GM21717 (cell line): ENCODE measurements at regions not wholly inside any gene's neighbourhood (a gene's known extent, or its start where the extent isn't known, plus 50 kb on each side); places are given as distances from the start of the nearest gene placed in this dataset.
A peak's percentile ranks its signal among the peaks of the same experiment; 100 is the strongest.

ENCODE experiments used
- ATAC-seq: cut with Tn5 transposase; IDR thresholded peaks from one replicate; pipeline ENCODE4 v1.9.1; 2021; ENCODE audit warnings: mild to moderate bottlenecking, moderate library complexity; ENCODE audit not compliant: unreplicated experiment

DNA sequence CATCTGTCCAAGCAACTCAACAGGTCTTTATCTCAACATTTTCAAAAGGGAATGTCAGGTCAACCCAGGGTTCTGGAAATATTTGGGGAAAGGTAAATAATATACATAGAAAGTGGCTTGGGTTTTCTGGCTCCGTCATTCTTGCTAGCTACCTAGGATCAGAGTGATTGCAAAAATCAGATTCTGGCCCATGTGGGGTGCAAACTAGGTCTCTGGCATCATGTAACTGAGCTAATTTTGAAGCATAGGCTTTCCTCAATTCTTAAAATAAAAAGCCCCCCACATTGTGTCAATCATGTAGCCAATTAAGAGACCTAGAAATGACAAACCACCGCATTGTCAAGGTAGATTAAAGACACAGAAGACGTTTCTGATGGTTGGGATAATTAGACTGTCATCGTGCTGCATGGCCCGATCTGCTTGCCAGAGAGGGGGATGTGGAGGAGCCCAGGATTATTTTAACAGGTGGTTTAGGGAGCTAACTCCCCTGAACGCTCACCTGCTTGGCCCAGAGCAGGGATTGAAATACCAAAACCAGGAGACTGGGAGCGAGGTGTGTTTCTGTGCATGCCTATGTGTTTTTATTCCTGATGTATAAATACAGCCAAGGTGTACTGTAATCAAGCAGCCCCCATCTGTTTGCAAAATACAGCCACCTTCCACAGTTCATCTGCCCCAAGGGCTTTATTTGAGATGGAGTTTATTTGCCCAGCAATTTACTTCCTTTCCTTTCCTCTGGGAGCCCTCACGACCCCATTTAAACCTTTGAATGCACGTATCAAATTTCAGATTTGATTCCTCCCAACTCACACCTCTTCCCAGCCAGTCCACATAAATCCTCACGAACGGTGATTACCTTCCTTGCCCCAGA lies 189.5 kb downstream of the TTC8 start:
- ATAC-seq: no peak

DNA sequence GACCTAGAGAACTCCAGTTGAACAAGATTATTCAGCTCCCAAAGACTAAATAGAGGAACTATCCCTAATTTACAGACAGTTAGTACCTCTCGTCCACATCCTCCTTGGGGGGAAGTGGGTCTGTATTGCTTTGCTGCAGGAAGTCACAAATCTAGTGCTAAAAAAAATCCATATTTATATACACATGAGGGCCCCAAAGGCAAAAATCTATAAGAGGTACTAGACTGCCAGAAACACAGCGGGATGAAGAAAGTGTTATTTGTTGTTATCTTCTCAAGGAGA lies 190.1 kb downstream of the TTC8 start:
- ATAC-seq: no peak

DNA sequence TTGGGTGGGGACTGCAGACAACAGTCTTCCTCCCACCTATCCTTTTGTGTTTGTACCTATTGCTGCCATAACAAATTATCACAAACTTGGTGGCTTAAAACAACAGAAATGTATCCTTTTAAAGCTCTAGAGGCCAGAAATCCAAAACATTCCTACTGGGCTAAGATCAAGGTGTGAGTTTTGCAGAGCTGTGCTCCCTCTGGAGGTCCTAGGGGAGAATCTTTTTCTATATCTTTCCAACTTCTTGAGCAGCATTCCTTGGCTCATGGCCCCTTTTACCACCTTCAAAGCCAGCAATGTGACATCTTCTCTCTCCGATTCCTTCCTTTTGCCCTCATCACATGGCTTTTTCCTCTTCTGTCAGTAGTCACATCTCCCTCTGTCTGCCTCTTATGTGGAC lies 190.6 kb downstream of the TTC8 start:
- no peak for ATAC-seq

DNA sequence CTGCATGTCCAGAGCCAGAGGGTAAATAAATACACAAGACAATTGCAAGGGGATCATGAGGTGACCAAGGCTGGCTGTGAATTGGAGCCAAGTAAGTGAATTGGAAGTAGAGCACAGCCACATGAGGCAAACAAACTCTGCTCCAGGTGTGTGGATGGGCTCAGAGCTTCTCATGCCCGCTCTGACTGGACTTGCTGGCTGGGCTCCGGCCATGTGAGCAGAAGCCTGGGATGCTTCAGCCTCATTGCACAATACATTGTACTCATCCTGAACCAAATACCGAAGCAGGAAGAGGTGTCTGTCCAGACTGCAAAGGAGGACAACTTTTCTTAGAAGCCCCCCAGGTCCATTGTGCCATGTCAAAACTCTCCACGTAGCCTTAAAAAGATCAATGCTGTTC lies 193.0 kb downstream of the TTC8 start:
- ATAC-seq: no peak

DNA sequence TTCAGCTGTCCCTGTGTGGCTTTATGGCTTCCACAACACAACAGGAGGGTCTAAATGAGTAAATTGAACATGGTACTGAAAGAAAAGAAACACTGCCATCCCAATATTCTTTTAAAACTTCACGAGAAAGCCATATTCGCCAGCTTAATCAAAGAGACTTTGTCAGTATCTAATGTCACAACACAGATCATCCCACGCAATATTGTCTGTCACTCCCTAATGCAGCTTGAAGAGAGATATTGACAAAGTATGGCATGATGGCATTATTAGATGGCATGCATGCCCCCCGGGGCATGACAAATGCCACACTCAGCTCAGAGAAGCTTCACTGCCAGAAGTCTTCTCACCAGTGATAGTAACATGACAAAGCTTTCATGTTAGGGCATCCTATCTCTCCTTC lies 197.8 kb downstream of the TTC8 start:
- ATAC-seq: no peak

DNA sequence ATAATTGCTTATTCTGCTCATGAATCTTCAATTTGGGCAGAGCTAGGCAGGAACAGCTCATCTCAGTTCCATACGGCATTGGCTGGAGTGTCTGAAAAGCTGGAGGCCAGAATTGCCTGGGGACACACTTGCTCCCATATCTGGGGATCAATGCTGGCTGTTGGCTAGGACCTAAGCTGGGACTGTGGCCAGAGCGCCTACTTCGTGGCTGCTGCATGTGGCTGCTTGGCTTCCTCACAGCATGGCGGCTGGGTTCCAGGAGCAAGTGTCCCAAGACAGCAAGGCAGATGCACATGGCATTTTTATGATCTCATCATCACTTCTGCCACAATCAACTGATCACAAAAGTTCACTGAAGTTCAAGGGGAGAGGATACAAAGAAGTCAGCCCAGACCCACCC lies 200.2 kb downstream of the TTC8 start:
- no peak for ATAC-seq

DNA sequence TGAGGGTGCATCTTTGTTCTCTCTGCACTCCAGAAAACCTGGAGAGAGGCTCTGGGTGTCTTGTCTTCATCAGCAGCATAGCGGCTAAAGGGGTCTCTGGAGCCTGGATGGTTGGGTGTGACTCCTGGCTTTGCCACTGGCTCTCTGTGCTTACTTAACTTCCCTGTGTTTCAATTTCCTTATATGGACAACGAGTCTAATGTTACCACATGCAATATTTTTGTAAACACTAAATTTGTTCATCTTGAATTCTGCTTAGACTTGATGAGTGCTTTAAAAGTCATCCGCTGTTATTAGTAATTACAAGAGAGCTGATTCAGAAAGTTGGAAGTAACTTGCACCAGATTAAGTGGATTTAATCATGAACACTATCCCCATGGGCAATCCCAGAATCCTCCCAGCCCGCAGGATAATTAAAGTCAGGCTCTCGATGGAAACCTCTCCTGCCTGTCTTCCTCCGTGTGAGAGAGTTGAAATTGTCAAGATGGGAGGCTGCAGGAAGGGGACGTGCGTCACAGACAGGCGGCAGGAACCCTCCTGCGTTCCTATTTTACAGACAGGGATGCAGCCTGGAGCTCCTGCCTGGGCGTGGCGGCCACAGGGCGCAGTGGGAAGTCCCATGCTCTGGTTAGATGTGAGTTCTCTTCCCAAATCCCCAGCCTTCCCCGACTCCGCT lies 201.2 kb downstream of the TTC8 start:
- no peak for ATAC-seq

DNA sequence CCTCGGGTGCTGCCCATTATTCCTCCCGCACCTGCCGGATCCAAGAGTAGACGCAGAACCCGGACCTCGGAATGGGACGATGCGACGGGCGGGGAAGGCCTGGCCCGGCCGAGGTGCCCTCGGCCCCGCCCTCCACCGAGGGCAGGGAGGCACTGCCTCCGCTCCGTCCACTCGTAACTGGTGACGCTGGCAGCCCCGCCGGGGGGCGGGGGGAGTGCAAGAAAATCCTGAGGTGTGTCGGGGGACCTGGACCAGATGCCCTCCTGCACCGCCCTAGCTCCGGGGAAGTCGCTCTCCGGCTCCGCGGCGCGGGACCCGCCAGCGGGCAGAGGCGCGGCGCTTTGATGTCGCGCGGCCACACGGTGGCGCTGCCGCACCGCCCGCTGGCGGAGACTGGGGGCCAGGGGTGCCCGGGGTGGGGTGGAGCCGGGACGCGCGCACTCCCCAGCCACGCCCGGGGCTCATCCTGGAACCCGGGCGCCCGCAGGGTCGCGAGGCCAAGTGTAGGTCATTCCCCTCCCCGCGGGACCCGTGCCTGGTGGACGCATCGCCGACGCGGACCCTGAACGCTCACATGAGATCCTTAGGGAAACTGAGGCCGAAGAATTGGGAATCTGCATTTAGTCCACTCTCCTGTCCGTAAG lies 202.8 kb downstream of the TTC8 start:
- peak; percentile 83 for ATAC-seq

DNA sequence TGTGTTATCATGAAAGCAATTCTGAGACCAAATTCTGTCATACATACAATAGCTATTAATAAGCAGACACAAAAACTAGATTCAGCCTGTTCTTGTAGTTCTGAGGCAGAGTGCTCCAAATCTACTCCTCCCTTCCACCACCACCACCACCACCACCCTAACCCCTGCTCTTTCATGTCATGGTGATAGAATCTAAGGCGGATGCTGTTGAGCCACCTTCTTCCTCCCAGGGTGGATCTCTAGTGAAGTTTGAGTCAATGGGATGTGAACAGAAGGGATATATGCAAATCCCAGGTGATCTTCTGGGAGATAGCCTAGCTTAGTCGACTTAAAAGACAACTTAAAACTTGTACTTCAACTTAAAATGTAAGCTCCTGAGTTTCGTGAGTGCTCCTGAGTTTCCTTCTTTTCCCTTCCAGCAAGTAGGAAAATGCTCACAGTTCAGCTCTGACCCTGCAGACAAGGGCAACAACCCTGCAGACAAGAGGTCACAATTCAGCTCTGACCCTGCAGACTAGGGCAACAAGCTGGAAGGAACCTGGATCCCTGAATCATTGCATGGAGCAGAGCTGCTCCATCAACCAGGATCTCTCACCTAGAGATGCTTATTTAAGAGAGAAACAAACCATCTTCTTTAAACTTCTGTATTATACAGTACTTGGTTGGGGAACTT lies 204.1 kb downstream of the TTC8 start:
- ATAC-seq: no peak

DNA sequence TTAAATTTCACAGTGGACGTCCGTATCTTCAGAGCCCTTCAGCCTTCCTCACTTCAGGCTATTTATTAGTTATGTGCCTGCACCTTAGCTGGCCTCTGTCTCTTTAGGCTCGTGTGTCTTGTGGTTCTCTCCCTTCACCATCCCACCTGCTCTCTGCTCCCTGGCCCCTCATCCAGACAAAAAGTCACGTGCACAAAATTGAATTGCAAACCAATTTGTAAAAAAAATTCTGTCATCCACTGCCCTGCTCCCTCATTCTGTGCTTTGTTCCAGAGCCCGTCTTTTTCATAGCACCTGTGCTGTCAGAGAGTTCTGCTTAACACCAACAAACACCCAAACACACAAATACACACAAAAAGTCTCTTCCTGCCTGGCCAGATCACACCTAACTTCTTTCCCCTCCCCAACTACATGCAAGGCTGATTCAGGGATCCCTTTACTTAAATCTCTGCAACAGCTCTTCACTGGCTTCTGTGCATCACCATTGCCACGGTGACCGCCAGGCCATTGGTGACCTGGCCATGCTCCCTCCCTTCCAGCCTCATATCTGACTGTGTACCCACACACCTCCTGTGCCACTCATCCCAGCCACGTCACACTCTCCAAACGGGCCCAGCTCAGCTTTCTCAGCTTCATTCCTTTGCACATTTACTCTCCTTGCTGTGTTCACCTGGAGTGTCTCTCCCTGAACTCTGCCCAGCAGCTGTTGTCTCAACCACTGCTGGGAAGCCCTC lies 205.7 kb downstream of the TTC8 start:
- no peak for ATAC-seq

DNA sequence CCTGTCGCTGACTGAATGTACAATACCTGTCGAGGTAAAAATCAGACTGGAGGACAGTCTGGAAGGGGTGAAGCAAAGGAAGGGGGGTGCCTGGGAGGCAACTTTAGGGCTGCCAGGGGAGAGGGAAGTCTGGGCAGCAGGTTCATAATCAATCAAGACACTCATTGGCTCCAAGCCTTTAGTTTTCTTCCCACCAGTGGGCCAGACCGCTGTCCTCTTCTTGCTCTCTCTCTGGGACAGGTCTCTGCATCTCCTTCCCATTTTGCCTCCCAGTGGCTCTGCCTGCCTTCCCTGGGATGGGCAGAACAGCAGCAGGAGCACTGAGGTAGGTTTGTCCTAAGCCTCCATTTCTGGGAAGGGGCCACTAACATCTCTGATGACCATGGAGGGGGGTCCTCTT lies 206.5 kb downstream of the TTC8 start:
- ATAC-seq: no peak

DNA sequence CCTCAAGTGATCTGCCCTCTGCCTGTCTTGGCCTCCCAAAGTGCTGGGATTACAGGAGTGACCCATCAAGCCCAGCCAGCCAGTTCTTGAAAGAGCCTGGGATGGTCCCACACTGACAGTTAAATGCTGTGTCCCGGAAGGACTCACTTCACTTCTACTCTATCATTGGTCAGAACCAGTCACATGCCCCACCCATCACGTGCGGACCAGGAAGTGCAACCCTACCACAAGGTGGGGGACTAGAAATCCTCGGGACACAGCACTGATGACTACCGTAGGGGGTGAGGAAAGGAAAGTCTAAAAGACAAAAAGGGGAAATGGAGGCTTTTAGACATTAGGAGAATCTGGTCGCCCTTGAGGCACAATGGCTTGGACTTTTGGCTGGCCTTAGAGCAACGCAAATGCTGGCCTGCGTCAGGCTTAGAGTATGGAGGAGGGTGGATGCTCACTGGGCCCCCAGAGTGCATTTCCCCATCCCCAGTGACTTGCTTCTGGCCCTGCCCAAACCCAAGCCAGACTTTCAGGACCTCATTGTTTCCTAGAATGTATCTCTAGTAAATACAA lies 207.7 kb downstream of the TTC8 start:
- no peak for ATAC-seq

DNA sequence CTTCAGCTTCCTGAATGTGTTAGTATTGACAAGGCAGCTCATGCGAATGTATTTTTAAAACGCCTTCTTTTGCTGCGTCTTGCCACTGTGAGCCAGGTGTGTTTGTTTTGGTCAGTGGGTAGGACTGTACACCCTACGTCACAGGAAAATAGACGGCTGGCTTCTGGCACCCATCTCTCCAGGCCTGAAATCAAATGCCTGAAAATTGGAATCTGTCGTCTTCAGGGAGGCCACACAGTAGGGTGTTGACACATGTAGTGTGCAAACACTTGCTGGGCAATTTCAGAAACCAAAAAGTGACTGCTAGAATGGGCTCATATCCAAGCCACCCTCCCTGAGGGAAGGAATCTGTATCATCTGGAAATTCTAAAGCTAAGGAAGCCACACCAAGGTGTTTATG lies 209.3 kb downstream of the TTC8 start:
- no peak for ATAC-seq

DNA sequence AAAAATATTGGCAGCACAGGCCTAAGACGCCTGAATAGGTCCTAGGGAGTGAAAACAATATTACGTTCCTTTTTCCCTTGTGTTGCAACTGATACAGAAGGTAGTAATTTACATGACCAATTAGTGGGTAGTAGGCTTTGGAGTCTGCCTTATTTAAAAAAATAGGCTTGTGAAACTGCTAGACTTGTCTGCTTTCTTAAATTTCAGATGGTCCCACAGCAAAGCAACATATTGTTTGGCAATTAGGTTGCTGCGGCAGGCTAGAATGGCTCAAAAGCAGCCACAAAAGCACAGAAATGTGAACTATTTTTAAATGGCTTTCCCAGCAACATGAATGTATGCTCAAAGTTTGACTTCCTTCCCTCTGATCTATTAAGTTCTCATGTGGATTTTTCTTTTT lies 211.9 kb downstream of the TTC8 start:
- no peak for ATAC-seq

DNA sequence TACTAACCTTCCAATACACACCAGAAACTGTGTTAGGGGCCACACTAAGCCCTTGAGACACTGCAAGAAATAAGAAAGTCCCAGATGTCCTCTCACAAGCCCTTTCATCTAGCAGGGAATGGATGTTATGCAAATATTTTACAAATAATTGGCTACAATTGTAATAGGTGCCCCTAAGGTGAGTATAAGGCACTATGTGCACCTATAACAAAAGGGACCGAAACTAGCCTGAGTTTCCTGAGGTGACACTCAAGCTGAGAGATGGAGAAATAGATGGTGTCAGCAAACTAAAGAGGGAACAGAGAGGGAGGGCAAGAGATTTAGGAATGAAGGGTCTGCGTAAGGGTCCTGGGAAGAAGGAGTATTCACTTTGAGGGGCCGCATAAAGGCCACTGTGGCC lies 212.6 kb downstream of the TTC8 start:
- no peak for ATAC-seq

DNA sequence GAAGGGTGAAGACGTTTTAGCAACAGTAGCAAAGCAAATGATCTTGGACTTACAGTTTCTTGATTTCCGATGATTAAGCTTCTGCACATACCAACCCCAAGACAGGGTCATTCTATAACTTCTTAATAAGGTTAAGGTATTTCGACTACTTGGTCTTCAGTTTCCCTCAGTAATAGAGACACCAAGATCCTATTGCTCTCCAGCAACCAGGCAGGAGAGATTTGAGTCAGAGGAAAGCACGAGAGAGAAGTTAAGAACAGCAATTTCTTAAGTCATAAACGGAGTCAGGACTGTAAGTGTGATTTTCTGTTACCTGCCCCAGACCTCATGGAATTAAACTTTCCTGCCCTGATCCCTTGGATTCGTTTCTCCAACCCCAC lies 215.6 kb downstream of the TTC8 start:
- ATAC-seq: peak; percentile 39

DNA sequence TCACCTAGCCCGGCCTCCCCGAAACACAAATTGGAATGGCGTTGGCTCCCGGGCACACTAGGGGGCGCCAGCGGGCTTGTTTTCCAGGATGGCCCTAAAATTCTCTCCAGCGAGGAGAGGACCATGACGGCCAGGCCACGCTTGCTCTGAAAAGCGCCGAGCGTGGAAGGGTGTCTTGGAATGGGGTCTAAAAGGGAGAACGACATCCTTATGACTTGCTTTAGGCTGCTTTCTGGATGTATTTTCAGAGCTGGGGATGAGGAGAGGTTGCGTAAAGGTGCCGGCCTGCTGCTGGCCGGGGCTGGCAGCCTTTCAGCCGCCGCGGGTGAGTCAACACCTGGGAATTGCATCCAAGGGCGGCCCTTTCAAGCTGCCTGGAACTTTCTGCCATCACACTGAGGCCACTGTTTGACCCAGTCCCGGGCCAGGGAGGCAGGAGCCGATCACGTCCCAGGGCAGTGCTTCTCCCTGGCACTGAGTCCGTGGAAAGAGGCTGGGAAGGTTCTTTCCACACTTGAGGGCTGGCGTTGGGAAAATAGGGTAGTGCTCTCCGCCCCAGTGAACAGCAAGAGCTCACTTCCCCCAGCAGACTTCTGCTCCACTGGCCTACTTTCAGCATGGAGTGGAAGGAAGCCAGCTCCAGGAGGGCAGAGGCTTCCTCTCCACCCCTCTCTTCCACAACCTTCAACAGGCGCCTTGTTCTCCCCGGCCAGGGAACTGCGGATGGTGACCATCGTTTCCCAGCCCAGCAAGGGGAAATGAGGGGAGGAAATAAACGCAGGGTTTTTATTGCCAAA lies 216.2 kb downstream of the TTC8 start:
- ATAC-seq: peak; percentile 77

DNA sequence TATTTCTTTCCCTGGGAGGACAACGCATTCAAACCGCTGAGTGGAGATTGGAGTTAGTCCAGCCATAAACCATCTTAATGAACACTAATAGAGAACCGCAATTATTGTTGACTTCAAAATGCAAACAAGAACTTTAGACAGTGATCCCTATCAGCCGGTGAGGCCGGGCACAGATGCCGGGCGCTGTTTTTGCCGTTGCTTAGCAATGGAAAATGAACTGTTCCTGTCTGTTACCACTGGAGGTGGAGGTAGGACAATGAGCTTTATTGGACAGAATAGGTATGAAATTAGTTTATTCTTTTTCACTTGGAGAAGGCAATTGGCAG lies 216.8 kb downstream of the TTC8 start:
- ATAC-seq: no peak

DNA sequence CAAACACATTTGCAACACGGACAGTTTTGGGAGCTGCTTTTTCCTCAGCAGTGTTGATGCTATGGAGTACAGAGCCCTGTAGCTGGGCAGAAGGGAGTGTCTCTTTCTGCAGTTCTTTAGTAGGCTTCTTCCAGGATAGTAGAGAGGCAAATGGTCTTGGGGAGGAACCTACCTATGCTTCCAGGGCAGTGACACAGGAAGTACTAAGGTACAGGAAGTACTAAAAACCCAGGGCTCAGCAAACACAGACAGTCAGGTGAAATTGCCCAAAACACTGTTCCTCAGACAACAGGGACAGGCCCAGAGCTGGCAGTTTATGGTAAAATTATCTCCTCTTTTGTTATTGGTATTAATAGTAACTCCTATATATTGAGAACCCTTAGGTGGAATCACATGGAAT lies 217.6 kb downstream of the TTC8 start:
- no peak for ATAC-seq

DNA sequence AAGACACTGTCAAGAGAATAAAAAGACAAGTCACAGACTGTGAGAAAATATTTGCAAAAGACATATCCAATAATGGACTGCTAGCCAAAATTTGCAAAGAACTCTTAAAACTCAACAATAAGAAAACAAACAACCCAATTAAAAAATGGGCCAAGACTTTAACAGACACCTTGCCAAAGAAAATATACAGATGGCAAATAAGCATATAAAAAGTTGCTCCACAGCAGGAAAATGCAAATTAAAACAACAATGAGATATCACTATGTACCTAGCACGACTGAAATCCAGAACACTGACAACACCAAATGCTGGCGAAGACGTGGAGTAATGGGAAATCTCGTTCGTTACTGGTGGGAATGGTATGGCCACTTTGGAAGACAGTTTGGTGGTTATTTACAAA lies 228.9 kb downstream of the TTC8 start:
- ATAC-seq: no peak
